HUES64 (cell line): ENCODE measurements at regions not wholly inside any gene's neighbourhood (a gene's known extent, or its start where the extent isn't known, plus 50 kb on each side); places are given as distances from the start of the nearest gene placed in this dataset.

Experiments
- H3K27ac ChIP-seq: 2 replicates; pipeline ENCODE4 v1.7.0; 2013; ENCODE audit warnings: low read depth, low read length, inconsistent platforms
- H3K27me3 ChIP-seq: 2 replicates; pipeline ENCODE4 v1.6.1; 2013; ENCODE audit warnings: mild to moderate bottlenecking, low read length; ENCODE audit not compliant: insufficient read depth
- H3K36me3 ChIP-seq: 2 replicates; pipeline ENCODE4 v1.6.1; 2013; ENCODE audit warnings: mild to moderate bottlenecking, low read length; ENCODE audit not compliant: insufficient read depth
- H3K4me1 ChIP-seq: 2 replicates; pipeline ENCODE4 v1.6.1; 2013; ENCODE audit warnings: mild to moderate bottlenecking, low read length, moderate library complexity; ENCODE audit not compliant: insufficient read depth
- H3K4me3 ChIP-seq: 2 replicates; pipeline ENCODE4 v1.5.1; 2013; ENCODE audit warnings: mild to moderate bottlenecking, low read length, moderate library complexity
- H3K9ac ChIP-seq: 2 replicates; pipeline ENCODE4 v1.6.1; 2013; ENCODE audit warnings: mild to moderate bottlenecking, low read depth, low read length
- H3K9me3 ChIP-seq: 2 replicates; pipeline ENCODE4 v1.6.1; 2013; ENCODE audit warnings: low read depth, low read length; ENCODE audit not compliant: insufficient read depth
- WGBS: fragments of 150-250, 120-280 bp; methylation state at CpG from one replicate; pipeline ENCODE4 v1.1.7; 2013; ENCODE audit warnings: missing lambda C conversion rate; 5-methylcytosine and 5-hydroxymethylcytosine counted together

DNA sequence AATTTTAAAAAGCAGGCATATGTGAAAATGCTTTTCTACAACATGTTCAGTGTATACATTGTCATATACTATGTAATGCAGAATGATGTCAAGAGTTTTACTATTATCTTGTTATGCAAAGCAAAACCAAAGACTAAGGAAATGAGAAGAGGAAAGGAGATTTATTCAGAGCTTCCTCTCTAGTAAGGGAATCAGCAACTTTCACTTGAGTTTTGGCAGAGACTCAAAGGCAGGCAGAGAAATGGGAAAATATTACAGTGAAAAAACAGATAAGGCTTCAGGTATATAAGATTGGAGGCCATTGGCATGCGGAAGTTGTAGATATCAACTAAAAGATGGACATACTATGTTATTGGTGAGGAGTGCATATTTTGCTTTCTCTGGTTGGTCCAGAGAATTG lies 512.0 kb upstream of the PCDH20 start:
- no peaks in the 10 kb centered on the region for H3K27me3 ChIP-seq
- no peaks in the 10 kb centered on the region; the same call in none of the 2 replicates for H3K9me3 ChIP-seq
- no peak overlapping the region for H3K4me3 ChIP-seq
- no peak overlapping the region for H3K9ac ChIP-seq
- no peaks in the 10 kb centered on the region for H3K4me1 ChIP-seq
- WGBS = 98% methylated on average over 1 of the region's 1 CpG
- H3K27ac ChIP-seq = no peak overlapping the region
- no peaks in the 10 kb centered on the region for H3K36me3 ChIP-seq

DNA sequence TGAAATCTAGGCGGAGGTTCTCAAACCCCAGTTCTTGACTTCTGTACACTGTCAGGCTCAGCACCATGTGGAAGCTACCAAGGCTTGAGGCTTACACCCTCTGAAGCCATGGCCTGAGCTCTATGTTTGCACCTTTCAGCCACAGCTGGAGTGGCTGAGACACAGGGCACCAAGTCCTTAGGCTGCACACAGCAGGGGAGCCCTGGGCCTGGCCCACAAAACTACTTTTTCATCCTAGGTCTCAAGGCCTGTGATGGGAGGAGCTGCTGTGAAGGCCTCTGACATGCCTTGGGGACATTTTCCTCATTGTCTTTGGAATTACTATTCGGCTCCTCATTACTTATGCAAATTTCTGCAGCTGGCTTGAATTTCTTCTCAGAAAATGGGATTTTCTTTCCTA lies 503.2 kb upstream of the PCDH20 start:
- 83% methylated on average over 2 of the region's 2 CpGs for WGBS
- Histone ChIP-seq H3K4me3 (no peak overlapping the region), H3K9me3 (no peaks in the 10 kb centered on the region; the same call in none of the 2 replicates), H3K4me1 (no peaks in the 10 kb centered on the region), H3K9ac (no peak overlapping the region), H3K36me3 (no peaks in the 10 kb centered on the region), H3K27me3 (no peaks in the 10 kb centered on the region), H3K27ac (no peak overlapping the region)

DNA sequence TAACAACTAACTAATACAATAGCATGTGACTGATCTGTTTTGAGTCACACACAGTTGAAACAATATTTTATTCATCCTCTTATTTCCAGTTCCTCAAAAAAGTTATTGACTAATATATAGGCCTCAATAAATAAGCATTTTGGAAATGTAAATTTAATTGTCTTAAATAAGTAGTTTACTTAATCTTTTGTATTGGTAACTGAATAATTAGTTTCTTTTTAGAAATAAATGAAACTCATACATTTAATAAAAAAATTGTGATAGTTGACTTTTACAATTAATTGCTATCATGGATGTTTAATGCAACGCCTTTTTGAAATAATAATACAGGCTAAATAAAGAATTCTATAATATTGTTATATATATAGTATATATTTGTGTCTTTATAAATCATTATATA lies 500.8 kb upstream of the PCDH20 start:
- Histone ChIP-seq H3K4me3 (no peak overlapping the region), H3K36me3 (no peaks in the 10 kb centered on the region), H3K9ac (no peak overlapping the region), H3K9me3 (no peaks in the 10 kb centered on the region), H3K27me3 (no peaks in the 10 kb centered on the region), H3K27ac (no peak overlapping the region), H3K4me1 (no peaks in the 10 kb centered on the region)
- WGBS = no CpG with 5 or more reads among the region's 1 CpG

DNA sequence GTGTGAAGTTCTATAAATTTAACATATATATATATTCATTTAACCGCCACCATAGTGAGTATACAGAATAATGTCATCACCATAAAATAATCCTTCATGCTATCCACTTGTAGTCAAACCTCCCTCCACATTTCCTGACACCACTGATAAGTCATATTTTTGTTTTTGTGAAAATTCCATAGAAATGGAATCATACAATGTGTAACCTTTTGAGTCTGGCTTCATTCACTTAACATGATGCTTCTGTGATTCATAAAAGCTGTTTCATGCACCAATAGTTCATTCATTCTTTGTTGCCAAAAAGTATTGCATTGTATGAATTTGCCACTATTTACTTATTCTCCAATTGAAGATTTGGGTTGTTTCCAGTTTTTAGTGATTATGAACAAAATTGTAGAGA lies 497.5 kb upstream of the PCDH20 start:
- no peaks in the 10 kb centered on the region for H3K36me3 ChIP-seq
- H3K9me3 ChIP-seq = no peaks in the 10 kb centered on the region
- no peaks in the 10 kb centered on the region for H3K27me3 ChIP-seq
- no CpG with 5 or more reads among the region's 1 CpG for WGBS
- H3K4me3 ChIP-seq = no peak overlapping the region
- H3K9ac ChIP-seq = no peak overlapping the region
- no peak overlapping the region for H3K27ac ChIP-seq
- 0 out of 2 replicates have a peak, but pooled peaks cover 8% of the 10 kb centered on the region for H3K4me1 ChIP-seq

DNA sequence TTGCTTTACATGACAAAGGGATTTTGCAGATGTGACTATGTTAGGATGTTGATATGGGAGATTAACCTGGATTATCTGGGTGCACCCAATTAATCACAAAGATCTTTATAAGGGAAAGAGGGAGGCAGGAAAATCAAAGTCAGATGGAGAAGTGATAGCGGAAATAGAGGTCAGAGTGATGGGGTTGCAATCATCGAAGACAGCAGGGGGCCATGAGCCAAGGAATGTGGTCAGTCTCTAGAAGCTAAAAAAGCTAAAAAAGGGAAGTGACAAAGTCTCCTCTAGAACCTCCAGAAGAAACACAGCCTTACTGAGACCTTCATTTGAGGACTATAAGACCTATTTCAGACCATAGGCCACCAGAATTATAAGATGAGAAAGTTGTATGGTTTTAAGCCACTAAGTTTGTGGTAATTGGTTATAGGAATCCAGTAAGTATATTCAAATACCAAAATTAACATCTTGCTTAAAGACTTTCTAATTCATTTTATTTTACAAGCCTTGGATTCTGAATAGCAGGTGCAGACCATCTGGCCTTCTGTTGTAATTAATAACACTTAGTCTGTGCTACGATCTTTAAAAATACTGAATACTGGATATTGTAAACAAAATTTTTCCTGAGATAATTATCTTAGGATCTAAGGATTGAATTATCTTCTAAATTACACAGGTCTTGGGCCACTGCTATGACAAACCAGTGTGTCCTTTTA lies 493.4 kb upstream of the PCDH20 start:
- Histone ChIP-seq H3K4me1 (0 out of 2 replicates have a peak, but pooled peaks cover 8% of the 10 kb centered on the region), H3K9ac (no peak overlapping the region), H3K9me3 (no peaks in the 10 kb centered on the region), H3K27ac (no peak overlapping the region), H3K4me3 (no peak overlapping the region), H3K27me3 (no peaks in the 10 kb centered on the region), H3K36me3 (no peaks in the 10 kb centered on the region)
- 92% methylated on average over 2 of the region's 3 CpGs for WGBS

DNA sequence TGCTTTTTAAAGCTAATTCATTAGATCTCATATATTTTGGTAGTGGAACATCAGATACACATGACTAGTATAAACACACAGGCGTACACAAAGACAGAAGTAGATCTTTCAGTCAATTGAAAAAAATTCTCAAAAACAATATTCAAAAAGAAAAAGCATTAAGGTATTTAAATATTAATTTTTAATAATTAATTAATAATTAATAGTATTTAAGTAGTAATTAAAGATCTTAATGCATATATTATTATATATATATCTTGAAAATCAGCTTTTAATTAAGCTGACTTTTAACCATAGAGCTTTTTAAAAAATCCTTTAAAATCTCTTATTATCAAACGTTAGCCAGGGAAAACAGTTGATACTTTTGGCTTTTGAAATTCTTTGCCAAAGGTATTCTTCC lies 489.4 kb upstream of the PCDH20 start:
- no peak overlapping the region for H3K27ac ChIP-seq
- H3K4me3 ChIP-seq = no peak overlapping the region
- WGBS = 89% methylated on average over 1 of the region's 2 CpGs
- H3K9ac ChIP-seq = no peak overlapping the region
- H3K36me3 ChIP-seq = no peaks in the 10 kb centered on the region
- no peaks in the 10 kb centered on the region for H3K27me3 ChIP-seq
- H3K9me3 ChIP-seq = peaks cover 9% of the 10 kb centered on the region
- H3K4me1 ChIP-seq = peaks cover 23% of the 10 kb centered on the region

DNA sequence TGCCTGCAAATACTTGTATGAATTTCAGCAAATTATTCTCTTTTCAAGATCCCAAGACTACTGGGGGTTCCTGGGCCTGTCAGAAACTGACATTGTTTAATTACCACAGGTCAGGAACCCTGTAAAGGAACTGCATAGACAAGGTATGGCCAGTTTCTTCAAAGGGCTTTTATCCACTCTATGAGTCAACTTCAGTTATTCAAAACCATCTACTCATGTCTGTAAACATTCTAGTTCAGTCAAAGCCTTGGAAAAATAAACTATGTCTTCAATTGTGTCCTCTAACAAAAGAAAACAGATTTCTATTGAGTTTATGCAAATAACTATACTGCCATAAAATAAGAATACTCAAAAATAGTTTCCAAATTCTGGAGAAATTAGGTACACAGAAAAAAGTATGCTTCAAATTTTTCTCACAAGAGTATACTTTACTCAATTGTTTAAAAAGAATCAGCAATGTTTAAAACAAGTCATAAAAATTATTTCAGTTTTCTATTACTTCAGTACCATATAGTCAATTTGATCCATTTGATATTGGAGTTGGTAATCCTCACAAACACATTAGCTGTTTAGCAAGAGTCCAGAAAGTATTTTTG lies 486.4 kb upstream of the PCDH20 start:
- Histone ChIP-seq H3K4me1 (peaks cover 21% of the 10 kb centered on the region), H3K9ac (no peak overlapping the region), H3K4me3 (no peak overlapping the region), H3K9me3 (peaks cover 9% of the 10 kb centered on the region), H3K27me3 (no peaks in the 10 kb centered on the region), H3K27ac (no peak overlapping the region), H3K36me3 (no peaks in the 10 kb centered on the region)

DNA sequence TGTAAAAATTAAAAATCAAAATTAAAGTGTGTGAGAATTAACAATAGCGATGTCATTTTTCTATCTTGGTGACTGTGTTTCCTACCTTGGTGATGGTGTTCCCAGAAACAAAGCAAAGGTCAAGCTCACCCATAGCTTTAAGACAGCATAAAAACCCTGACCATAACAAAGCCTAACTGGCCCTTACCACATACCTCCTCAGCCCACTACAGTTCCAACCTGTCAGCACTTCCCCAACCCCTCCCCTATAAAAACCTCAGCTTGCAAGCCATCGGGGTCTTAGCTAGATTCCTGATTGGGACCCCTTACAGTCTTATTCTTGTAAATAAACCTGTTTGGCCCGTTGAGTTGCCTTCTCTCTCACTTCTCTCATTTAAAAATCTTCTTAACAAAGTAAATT lies 484.4 kb upstream of the PCDH20 start:
- Histone ChIP-seq H3K36me3 (no peaks in the 10 kb centered on the region), H3K27ac (no peak overlapping the region; the same call in 1 of the 2 replicates), H3K4me3 (no peak overlapping the region), H3K4me1 (peaks cover 21% of the 10 kb centered on the region), H3K9ac (no peak overlapping the region), H3K27me3 (no peaks in the 10 kb centered on the region), H3K9me3 (peaks cover 9% of the 10 kb centered on the region)
- WGBS = 64% methylated on average over 3 of the region's 3 CpGs

DNA sequence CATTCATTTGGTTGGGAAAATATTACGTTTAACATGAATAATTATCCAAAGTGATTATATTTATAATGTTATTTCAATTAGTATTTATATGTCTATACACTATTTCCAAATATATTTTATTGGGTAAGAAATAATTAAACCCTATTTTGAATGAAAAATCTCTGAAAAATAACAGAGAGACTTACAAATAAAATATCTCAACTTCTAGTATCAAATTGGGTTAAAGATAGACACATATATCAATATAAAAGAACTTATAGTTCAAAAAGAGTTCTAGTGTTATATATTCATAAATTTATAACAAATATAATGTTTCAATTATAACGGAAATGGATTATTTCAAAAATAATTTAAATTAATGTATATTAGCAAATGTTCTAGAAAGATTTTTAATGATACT lies 482.6 kb upstream of the PCDH20 start:
- Histone ChIP-seq H3K9ac (no peak overlapping the region), H3K4me3 (no peak overlapping the region), H3K27ac (no peak overlapping the region), H3K36me3 (no peaks in the 10 kb centered on the region), H3K27me3 (no peaks in the 10 kb centered on the region), H3K4me1 (peaks cover 21% of the 10 kb centered on the region), H3K9me3 (peaks cover 9% of the 10 kb centered on the region)
- WGBS = no CpG with 5 or more reads among the region's 2 CpGs

DNA sequence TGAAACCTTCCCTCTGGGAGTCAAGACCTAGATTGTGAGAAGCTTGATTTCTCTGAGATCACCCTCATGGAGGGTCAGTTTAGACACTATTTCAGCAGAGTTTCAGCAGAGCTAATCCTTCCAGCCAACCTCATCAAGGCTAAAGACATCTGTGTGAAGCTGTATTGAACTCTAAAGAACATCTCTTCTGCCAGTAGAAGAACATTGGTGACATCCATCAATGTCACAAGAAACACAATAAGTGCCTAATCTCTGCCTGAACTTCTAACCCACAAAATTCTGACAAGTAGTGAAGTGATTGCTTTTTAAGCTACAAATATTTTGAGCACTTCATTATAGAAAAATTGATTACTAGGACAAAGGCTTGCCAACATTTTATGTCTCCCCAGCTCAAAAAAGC lies 475.8 kb upstream of the PCDH20 start:
- Histone ChIP-seq H3K9me3 (no peaks in the 10 kb centered on the region), H3K36me3 (no peaks in the 10 kb centered on the region), H3K27me3 (no peaks in the 10 kb centered on the region), H3K4me1 (peaks cover 7% of the 10 kb centered on the region; the same call in 1 of the 2 replicates), H3K9ac (no peak overlapping the region), H3K27ac (no peak overlapping the region), H3K4me3 (no peak overlapping the region)

DNA sequence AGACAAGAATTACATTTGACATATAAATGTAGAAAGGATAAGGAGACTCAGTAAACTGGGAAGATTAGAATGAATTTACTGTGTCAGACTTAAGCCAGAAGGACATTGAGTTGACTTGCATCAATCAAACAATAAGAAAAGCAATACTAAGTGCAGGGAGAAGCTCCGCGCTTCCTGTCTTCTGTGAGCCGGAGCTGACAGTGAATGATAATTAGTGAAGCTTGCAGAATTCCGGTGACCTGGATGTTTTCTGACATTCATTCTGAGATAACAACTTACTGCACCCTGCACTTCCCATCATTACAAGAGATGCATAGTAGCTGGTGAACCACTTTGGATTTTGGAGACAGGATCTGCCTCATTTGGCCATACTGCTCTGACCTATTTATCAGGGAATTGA lies 469.2 kb upstream of the PCDH20 start:
- H3K9me3 ChIP-seq = no peaks in the 10 kb centered on the region
- H3K36me3 ChIP-seq = no peaks in the 10 kb centered on the region
- H3K4me1 ChIP-seq = no peaks in the 10 kb centered on the region; the same call in 1 of the 2 replicates
- H3K27me3 ChIP-seq = no peaks in the 10 kb centered on the region
- no peak overlapping the region for H3K9ac ChIP-seq
- WGBS = 85% methylated on average over 4 of the region's 4 CpGs
- H3K4me3 ChIP-seq = no peak overlapping the region
- no peak overlapping the region for H3K27ac ChIP-seq
